Stimulated activated effector memory CD8-positive, alpha-beta T cell treated with anti-CD3 and anti-CD28 coated beads, Interleukin-12 subunit alpha, Interleukin-12 subunit beta, amount 100 ng/mL, for 72 hours (primary cell): ENCODE measurements at regions not wholly inside any gene's neighbourhood (a gene's known extent, or its start where the extent isn't known, plus 50 kb on each side); places are given as distances from the start of the nearest gene placed in this dataset.
"Not testable (repeated sequence)": the region's sequence is repeated elsewhere in the genome, so short reads cannot be mapped to it uniquely, and the experiment has no call there.

Source experiments
- ATAC-seq: fragments of 150-1000 bp; cut with Tn5 transposase; 2 replicates; pipeline ENCODE4 v1.10.0; 2021
- DNase-seq, 2 donors: peaks; one replicate each; pipeline ENCODE4 v3.0.0; 2021 to 2022; ENCODE audit warnings: low spot score in 2 of 2
- H3K27ac Mint-ChIP-seq: one replicate; pipeline ENCODE4 v1.8.0; 2022; ENCODE audit warnings: mild to moderate bottlenecking, mixed read lengths
- H3K36me3 Mint-ChIP-seq: one replicate; pipeline ENCODE4 v1.8.0; 2022; ENCODE audit warnings: mild to moderate bottlenecking, mixed read lengths
- H3K4me1 Mint-ChIP-seq: one replicate; pipeline ENCODE4 v1.8.0; 2022; ENCODE audit warnings: mixed read lengths
- H3K4me3 Mint-ChIP-seq: one replicate; pipeline ENCODE4 v1.8.0; 2022; ENCODE audit warnings: mild to moderate bottlenecking, mixed read lengths
- H3K9me3 Mint-ChIP-seq: one replicate; pipeline ENCODE4 v1.8.0; 2022; ENCODE audit warnings: mixed read lengths

- Mint-ChIP-seq H3K4me1 (no peaks in the 10 kb centered on the region), H3K9me3 (peaks cover 5% of the 10 kb centered on the region), H3K4me3 (no peak overlapping the region), H3K27ac (no peak overlapping the region), H3K36me3 (no peaks in the 10 kb centered on the region)
- ATAC-seq, result no peak
- DNase-seq, result no peak
These were observed 335.2 kb downstream of the NSUN3 start for GRCh38 chr3:94398036-94398435.

- Mint-ChIP-seq H3K4me3 (no peak overlapping the region), H3K4me1 (no peaks in the 10 kb centered on the region), H3K9me3 (peaks cover 8% of the 10 kb centered on the region), H3K27ac (no peak overlapping the region), H3K36me3 (no peaks in the 10 kb centered on the region)
- no peak for DNase-seq
- ATAC-seq, result no peak
These were observed 338.6 kb downstream of the NSUN3 start for GRCh38 chr3:94401466-94401865.

GRCh38 chr3:94402126-94402525 is 339.3 kb downstream of the NSUN3 start:
- H3K36me3 Mint-ChIP-seq, result no peaks in the 10 kb centered on the region
- H3K4me3 Mint-ChIP-seq, result no peak overlapping the region
- no peak overlapping the region for H3K27ac Mint-ChIP-seq
- DNase-seq (no peak), ATAC-seq (no peak)
- H3K9me3 Mint-ChIP-seq, result peaks cover 10% of the 10 kb centered on the region
- H3K4me1 Mint-ChIP-seq, result no peaks in the 10 kb centered on the region

DNA sequence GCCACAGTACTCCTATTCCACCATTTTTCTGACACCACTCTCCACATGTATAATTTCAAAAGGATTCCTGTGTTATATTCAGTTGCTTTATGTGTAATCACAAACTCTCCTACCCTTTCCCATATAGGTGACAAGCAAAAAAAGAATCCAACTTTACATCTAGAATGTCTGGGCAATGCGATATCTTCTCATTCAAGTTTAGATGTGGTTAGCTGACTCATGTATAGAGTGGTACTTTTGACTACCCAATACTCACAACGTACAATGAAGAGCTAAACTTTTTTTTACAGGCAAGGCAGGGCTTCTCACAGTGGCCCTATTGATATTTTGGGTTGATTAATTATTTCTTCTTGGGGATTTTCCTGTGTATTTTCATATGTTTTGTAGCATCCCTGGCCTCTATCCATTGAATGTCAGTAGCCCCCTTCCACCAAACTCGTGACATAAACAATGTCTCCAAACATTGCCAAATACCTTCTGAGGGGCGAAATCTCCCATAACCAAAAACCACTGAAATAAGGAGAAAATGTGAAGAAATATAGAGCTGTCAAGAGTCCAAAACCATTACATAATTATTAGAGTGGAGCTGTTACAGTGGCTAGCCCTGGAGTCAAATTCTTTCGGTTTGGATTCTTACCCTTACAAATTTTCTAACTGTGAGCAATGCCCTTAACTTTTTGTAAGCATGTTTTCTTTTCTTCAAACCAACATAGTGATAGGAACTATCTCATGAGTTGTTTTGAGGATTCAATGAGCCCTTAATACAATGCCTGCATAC is 342.6 kb downstream of the NSUN3 start:
- ATAC-seq (no peak), DNase-seq (no peak)
- Mint-ChIP-seq H3K27ac (no peak overlapping the region), H3K4me3 (no peak overlapping the region), H3K4me1 (no peaks in the 10 kb centered on the region), H3K9me3 (peaks cover 10% of the 10 kb centered on the region), H3K36me3 (no peaks in the 10 kb centered on the region)

DNA sequence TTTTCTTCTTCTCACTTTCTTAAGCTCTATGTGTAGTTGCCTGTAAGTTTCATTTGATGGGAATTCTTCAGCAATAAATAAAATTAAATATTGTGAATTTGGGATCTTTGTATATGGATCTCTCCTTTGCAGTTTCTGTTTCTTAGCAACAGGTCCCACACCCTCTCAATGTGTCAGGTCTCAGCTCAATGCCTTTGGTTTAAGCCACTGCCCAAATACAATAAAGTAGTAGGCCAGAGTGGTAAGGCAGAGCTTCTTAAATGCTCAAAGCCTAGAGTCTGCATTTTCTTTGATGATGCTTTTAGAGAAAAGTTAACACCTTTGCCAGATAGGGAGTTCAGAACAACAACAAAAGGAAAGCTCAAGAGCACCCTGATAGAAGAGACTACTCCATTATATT is 343.7 kb downstream of the NSUN3 start:
- Mint-ChIP-seq H3K27ac (no peak overlapping the region), H3K9me3 (peaks cover 7% of the 10 kb centered on the region), H3K4me3 (no peak overlapping the region), H3K36me3 (no peaks in the 10 kb centered on the region), H3K4me1 (no peaks in the 10 kb centered on the region)
- no peak for DNase-seq
- ATAC-seq, result no peak

DNA sequence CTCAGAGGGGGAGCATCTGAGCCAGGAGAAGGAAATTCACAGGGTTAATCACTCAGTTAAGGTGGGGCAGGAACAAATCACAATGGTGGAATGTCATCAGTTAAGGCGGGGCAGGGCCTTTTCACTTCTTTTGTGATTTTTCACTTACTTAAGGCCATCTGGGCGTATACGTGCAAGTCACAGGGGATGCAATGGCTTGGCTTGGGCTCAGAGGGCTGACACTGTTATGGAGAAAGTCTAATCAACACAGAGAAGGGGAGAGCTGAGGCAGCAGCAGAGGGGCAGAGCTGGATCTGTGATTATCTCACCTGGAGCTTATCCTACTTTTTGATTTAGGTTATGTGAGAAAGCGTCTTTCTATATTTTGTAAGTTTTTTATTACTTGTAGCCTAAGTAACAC is 350.1 kb downstream of the NSUN3 start:
- H3K27ac Mint-ChIP-seq, DNase-seq, H3K36me3 Mint-ChIP-seq, H3K4me3 Mint-ChIP-seq, H3K4me1 Mint-ChIP-seq, ATAC-seq, H3K9me3 Mint-ChIP-seq: not testable (repeated sequence)

DNA sequence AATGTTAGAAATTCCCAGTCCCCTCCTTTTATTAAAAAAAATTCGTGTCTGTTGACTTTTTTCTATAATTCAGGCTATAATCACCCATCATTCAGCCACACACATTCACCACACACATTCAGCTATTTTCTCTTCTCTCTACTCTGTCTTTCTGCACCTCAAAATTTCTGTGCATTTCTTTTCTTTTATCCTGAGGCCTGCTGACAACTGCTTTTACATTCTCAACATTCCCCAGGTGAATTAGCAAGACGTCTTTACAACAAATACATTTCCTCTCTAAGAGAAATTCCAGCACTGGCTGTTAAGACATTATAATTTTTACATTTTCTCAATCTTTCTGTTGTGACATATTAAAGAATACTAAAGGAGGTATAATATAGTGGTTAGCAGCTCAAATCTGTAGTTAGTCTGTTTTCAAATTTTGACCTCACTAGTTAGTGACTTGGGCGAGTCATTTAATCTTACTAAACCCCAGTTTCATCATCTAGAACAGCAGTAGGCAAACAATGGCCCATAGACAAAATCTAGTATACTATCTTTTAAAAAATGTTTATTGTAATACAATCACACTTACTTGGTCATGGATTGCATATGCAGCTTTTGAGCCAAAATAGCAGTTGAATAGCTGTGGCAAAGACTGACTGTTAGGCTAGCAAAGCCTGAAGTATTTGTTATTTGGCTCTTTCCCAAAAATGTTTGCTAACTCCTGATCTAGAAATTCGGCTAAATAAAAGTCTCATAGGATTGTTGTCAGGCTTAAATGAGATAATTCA is 350.7 kb downstream of the NSUN3 start:
- Mint-ChIP-seq H3K4me3 (no peak overlapping the region), H3K36me3 (no peaks in the 10 kb centered on the region), H3K27ac (no peak overlapping the region), H3K4me1 (no peaks in the 10 kb centered on the region), H3K9me3 (peaks cover 5% of the 10 kb centered on the region)
- no peak for DNase-seq
- no peak for ATAC-seq

DNA sequence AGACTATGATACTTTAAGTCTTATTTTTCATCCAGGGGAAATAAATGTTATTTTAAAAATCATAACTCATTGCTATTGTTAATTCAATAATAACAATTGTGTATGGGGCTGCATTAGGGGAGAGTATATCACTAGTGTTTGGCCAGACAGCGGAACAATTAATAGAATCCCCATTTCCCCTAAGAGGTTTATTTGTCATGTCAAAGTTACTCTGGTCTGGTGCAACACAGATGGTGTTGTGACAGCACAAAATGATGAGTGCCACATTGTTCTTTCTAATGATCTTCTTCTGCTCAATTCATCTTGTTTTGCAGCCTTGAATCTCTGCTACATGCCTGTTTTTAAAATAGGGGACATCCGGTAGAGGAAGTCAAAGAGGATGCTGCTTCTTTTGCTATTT is 351.6 kb downstream of the NSUN3 start:
- Mint-ChIP-seq H3K27ac (no peak overlapping the region), H3K36me3 (no peaks in the 10 kb centered on the region), H3K4me1 (no peaks in the 10 kb centered on the region), H3K9me3 (peaks cover 12% of the 10 kb centered on the region), H3K4me3 (no peak overlapping the region)
- DNase-seq, result no peak
- no peak for ATAC-seq

DNA sequence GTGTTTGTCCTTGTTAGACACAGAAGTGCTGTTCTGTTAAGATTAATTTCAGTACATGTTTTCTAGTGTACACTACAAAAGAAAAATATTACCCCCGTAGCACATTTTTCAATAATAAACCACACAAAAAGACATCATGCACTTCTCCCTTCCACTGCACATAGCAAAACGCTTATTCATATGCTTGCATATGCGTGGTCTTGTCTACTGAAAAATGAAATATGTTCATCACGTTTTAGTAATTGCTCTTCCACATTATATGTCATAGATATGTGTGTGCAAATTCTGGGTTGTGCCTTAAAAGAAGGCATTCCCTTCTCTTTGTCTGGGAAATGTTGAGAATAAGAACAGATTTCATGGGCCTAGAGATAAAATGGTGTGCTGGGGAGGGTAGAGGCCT is 353.9 kb downstream of the NSUN3 start:
- DNase-seq (no peak), ATAC-seq (no peak)
- H3K4me1 Mint-ChIP-seq, result no peaks in the 10 kb centered on the region
- peaks cover 22% of the 10 kb centered on the region for H3K9me3 Mint-ChIP-seq
- no peaks in the 10 kb centered on the region for H3K36me3 Mint-ChIP-seq
- no peak overlapping the region for H3K27ac Mint-ChIP-seq
- H3K4me3 Mint-ChIP-seq, result no peak overlapping the region

- H3K4me3 Mint-ChIP-seq, result no peak overlapping the region
- H3K4me1 Mint-ChIP-seq, result no peaks in the 10 kb centered on the region
- H3K27ac Mint-ChIP-seq, result no peak overlapping the region
- DNase-seq (no peak), ATAC-seq (no peak)
- H3K9me3 Mint-ChIP-seq, result peaks cover 23% of the 10 kb centered on the region
- no peaks in the 10 kb centered on the region for H3K36me3 Mint-ChIP-seq
These were observed 355.1 kb downstream of the NSUN3 start for GRCh38 chr3:94417963-94418455.

DNA sequence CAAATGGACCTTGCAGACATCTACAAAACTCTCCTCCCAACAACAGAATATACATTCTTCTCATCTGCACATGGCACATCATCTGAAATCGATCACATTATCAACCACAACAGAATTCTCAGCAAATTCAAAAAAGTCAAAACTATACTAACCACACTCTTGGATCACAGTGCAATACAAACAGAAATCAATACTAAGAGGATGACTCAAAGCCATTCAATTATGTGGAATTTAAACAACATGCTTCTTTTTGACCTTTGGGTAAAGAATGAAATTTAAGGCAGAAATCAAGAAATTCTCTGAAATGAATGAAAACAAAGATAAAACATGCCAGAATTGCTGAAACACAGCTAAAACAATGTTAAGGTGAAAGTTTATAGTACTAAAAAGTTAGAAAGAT is 358.1 kb downstream of the NSUN3 start:
- no peak for ATAC-seq
- Mint-ChIP-seq H3K36me3 (no peaks in the 10 kb centered on the region), H3K9me3 (peaks cover 25% of the 10 kb centered on the region), H3K4me1 (no peaks in the 10 kb centered on the region), H3K27ac (no peak overlapping the region), H3K4me3 (no peak overlapping the region)
- no peak for DNase-seq

DNA sequence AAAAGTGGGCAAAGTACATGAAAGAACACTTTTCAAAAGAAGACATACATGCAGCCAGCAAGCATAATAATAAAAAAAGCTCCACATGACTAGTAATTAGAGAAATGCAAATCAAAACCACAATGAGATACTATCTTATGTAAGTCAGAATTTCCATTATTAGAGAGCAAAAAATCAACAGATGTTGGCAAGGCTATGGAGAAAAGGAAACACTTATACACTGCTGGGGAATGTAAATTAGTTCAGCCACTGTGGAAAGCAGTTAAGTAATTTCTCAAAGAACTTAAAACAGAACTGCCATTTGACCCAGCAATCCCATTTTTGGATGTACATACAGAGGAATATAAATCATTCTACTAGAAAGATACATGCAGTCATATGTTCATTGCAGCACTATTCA is 360.7 kb downstream of the NSUN3 start:
- no peak overlapping the region for H3K27ac Mint-ChIP-seq
- H3K4me3 Mint-ChIP-seq, result no peak overlapping the region
- peaks cover 21% of the 10 kb centered on the region for H3K9me3 Mint-ChIP-seq
- H3K4me1 Mint-ChIP-seq, result no peaks in the 10 kb centered on the region
- DNase-seq (no peak), ATAC-seq (no peak)
- H3K36me3 Mint-ChIP-seq, result no peaks in the 10 kb centered on the region

DNA sequence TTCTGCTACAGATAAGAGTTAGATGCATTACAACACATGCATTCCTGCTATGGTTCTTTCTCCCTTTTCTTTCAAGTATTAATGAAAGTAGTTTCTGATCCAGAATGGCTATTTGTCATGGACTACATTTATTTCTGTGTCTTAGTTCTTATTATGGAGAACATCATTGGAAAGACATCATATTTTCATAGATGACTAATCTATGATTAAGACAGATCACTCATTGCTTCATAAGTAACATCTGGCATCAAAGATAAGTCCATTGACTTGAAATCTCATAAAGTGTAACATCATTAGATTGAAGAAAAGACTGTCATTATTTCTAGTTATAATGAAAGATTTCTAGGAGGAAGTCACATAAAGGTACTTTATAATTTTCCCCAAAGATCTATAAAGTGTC is 366.7 kb downstream of the NSUN3 start:
- H3K27ac Mint-ChIP-seq, result no peak overlapping the region
- ATAC-seq, result no peak
- no peak overlapping the region for H3K4me3 Mint-ChIP-seq

DNA sequence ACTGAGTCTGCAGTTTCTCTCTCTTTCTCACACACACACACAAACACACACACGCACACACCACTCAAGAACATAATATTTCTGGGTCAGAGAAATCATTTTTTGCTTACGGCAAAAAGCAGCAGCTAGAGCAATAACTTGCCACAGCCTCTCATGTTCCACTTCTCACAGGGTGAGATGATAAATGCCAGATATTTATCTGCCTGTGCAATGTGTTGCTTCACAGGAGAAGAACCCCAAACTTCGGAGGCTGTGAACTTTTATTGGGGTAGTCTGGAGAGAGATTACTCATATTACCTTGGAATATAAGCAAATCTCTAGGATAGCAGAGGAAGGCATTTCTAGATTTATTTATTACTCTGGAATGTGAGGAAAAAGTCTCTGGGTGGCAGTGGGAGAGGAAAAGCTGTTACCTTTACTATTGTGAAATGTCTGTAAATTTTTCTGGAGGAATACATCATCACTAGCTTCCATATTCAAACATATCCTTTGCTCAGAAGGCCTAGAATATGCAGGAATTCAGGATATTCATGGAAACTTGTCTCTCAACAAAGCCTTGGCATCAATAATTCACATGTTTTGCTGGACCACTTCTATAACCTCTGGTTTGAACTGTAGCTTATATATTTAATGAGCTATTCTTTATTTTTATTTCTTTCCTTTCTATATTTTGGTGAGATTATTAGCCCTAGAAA is 369.2 kb downstream of the NSUN3 start:
- Mint-ChIP-seq H3K4me1 (no peaks in the 10 kb centered on the region), H3K9me3 (peaks cover 2% of the 10 kb centered on the region), H3K27ac (no peak overlapping the region), H3K4me3 (no peak overlapping the region), H3K36me3 (no peaks in the 10 kb centered on the region)
- no peak for ATAC-seq
- no peak for DNase-seq

More for the DNA sequence above, 366.7 kb downstream of the NSUN3 start:
- H3K36me3 Mint-ChIP-seq, result no peaks in the 10 kb centered on the region
- DNase-seq, result no peak
- H3K4me1 Mint-ChIP-seq, result no peaks in the 10 kb centered on the region
- peaks cover 3% of the 10 kb centered on the region for H3K9me3 Mint-ChIP-seq

DNA sequence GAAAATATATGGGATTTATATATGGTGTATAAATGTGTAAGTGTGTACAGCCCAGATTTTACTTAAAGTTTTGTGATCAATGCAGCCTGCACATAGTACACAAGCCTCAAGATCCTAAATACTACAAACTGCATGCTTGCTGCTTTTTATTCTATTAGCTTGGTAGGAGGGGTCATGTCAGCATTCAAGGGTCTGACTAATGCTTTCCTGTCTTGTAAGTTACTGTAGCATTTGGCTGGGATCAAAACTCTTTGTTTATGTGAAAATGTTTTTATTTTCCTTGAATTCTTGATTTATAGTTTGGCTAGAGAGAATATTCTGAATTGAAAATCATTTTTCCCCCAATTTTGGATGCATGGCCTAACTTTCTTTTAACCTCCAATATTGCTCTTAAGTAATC is 370.9 kb downstream of the NSUN3 start:
- Mint-ChIP-seq H3K27ac (no peak overlapping the region), H3K4me1 (no peaks in the 10 kb centered on the region), H3K9me3 (peaks cover 10% of the 10 kb centered on the region), H3K4me3 (no peak overlapping the region), H3K36me3 (no peaks in the 10 kb centered on the region)
- ATAC-seq, result no peak
- no peak for DNase-seq
